OCI-LY7 (cell line): ENCODE measurements at regions not wholly inside any gene's neighbourhood (a gene's known extent, or its start where the extent isn't known, plus 50 kb on each side); places are given as distances from the start of the nearest gene placed in this dataset.

Source experiments
- CTCF ChIP-seq: fragments of 200-600 bp; sonication (generic); conservative IDR thresholded peaks from 2 replicates; pipeline ENCODE4 v1.5.1; 2014; ENCODE audit warnings: mild to moderate bottlenecking, antibody characterized with exemption, low read length, moderate library complexity, mixed read lengths
- EZH2phosphoT487 ChIP-seq: fragments of 200-600 bp; sonication (generic); IDR thresholded peaks from 2 replicates; pipeline ENCODE4 v1.6.1; 2018; ENCODE audit warnings: low read depth, borderline replicate concordance, mild to moderate bottlenecking, mixed run types, antibody characterized with exemption, low read length, moderate library complexity, mixed read lengths

DNA sequence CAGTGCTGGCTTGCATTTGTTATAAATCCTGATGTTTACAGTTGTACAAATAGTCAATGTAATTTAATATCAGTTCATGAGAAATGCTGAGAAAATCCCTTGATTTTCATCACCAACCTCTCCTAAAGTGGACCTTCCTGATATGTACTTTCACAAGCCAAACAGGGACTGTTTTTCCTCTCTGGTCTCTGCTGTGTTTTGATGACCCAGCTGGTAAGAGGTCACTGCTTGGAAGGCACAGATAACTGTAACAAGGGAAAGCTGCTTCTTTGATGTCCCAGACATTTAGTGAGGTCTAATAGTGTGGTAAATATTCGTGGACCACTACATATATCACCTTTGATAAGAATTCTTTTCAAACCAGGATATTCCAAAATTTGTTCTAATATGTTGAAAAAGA lies 68.7 kb upstream of the HAPLN1 start:
- TF ChIP-seq CTCF (no peak), EZH2phosphoT487 (no peak)
